ENCODE measurements at regions not wholly inside any gene's neighbourhood (a gene's known extent, or its start where the extent isn't known, plus 50 kb on each side); places are given as distances from the start of the nearest gene placed in this dataset.

GRCh38 chr18:11532758-11533512 is 76.5 kb upstream of the SLC35G4 start (continued):
- no peak for TF ChIP-seq ZNF560 (tag by site-specific recombination; IDR thresholded peaks at IDR 0.05; ENCODE audit: borderline replicate concordance)
- no peak for TF ChIP-seq ZFHX2 (tag by site-specific recombination; conservative IDR thresholded peaks at IDR 0.05)
- no peak for TF ChIP-seq KLF1 (tag by site-specific recombination; IDR thresholded peaks at IDR 0.05)
- TF ChIP-seq HOXD13 (CRISPR knock-in tag; IDR thresholded peaks at IDR 0.05; ENCODE audit: borderline replicate concordance) = no peak
- no peak for TF ChIP-seq ZBTB49 (tag by site-specific recombination; IDR thresholded peaks at IDR 0.05; ENCODE audit: low read depth)
- no peak for TF ChIP-seq ZNF580 (tag by site-specific recombination; IDR thresholded peaks at IDR 0.05)
- TF ChIP-seq ZNF664 (tag by site-specific recombination; IDR thresholded peaks at IDR 0.05) = no peak
- TF ChIP-seq ZXDB (tag by site-specific recombination; IDR thresholded peaks at IDR 0.05) = no peak

- CTCF ChIA-PET = interaction anchor here (0.7 to 2.9 kb wide), 2 partner anchors 9 to 13 kb away, joined by 3 to 15 read pairs; no protein-coding TSS in a partner anchor
- no peaks in the 10 kb centered on the region for H3K4me1 ChIP-seq (ENCODE audit: control insufficient read depth, insufficient read depth, low read length)
- POLR2A ChIA-PET = no interaction called here
- no peaks in the 10 kb centered on the region for H3K36me3 ChIP-seq (ENCODE audit: control insufficient read depth in 2 of 2, insufficient read depth in 1 of 2, low read length in 2 of 2)
- no peaks in the 10 kb centered on the region for H3K9me3 ChIP-seq (ENCODE audit: control insufficient read depth, insufficient read depth, low read depth, low read length)
- no peak for TF ChIP-seq ZNF792 (tag by site-specific recombination; IDR thresholded peaks at IDR 0.05)
- TF ChIP-seq ZSCAN4 (tag by site-specific recombination; IDR thresholded peaks at IDR 0.05) = no peak
- TF ChIP-seq KLF16 (tag by site-specific recombination; IDR thresholded peaks at IDR 0.05) = no peak
- no peak for TF ChIP-seq BCL6B (tag by site-specific recombination; IDR thresholded peaks at IDR 0.05)
- no peak for TF ChIP-seq SCRT2 (tag by site-specific recombination; IDR thresholded peaks at IDR 0.05)
- TF ChIP-seq TRIM28 (IDR thresholded peaks at IDR 0.05; ENCODE audit: borderline replicate concordance, low read length) = no peak
- TF ChIP-seq ZBTB21 (tag by site-specific recombination; IDR thresholded peaks at IDR 0.05) = no peak
- no peak for TF ChIP-seq ZNF350 (tag by site-specific recombination; IDR thresholded peaks at IDR 0.05)
- H3K27ac ChIP-seq (ENCODE audit: extremely low read depth, low read depth, low read length) = no peak overlapping the region
- H3K4me3 ChIP-seq (ENCODE audit: low read depth, low read length) = no peak overlapping the region
Observed at GRCh38 chr18:11529081-11529480, 80.3 kb upstream of the SLC35G4 start.

GRCh38 chr18:11526675-11527074 is 82.7 kb upstream of the SLC35G4 start:
- ChIA-PET CTCF (interaction anchor here (0.9 to 2.8 kb wide), 2 partner anchors 26 to 27 kb away, joined by 3 to 17 read pairs; no protein-coding TSS in a partner anchor), POLR2A (no interaction called here)
- no peak for TF ChIP-seq ZNF510 (tag by site-specific recombination; IDR thresholded peaks at IDR 0.05; ENCODE audit: insufficient replicate concordance)
- no peak for TF ChIP-seq ZNF747 (tag by site-specific recombination; IDR thresholded peaks at IDR 0.05)
- no peak for TF ChIP-seq ZNF585B (tag by site-specific recombination; IDR thresholded peaks at IDR 0.05)
- no peak for TF ChIP-seq KLF10 (tag by site-specific recombination; IDR thresholded peaks at IDR 0.05)
- no peak for TF ChIP-seq FEZF1 (tag by site-specific recombination; IDR thresholded peaks at IDR 0.05)
- no peak for TF ChIP-seq ZNF501 (tag by site-specific recombination; IDR thresholded peaks at IDR 0.05)
- no peak for TF ChIP-seq ZBTB7A (tag by site-specific recombination; IDR thresholded peaks at IDR 0.05; ENCODE audit: low read depth)
- no peak for TF ChIP-seq ZNF132 (tag by site-specific recombination; IDR thresholded peaks at IDR 0.05; ENCODE audit: borderline replicate concordance)
- TF ChIP-seq ZBTB6 (tag by site-specific recombination; IDR thresholded peaks at IDR 0.05) = no peak
- TF ChIP-seq ZNF830 (tag by site-specific recombination; IDR thresholded peaks at IDR 0.05; ENCODE audit: low read depth) = no peak
- no peak for TF ChIP-seq ZNF211 (tag by site-specific recombination; IDR thresholded peaks at IDR 0.05; ENCODE audit: low read depth)

More at GRCh38 chr18:11526675-11527074, 82.7 kb upstream of the SLC35G4 start:
- no peaks in the 10 kb centered on the region for H3K4me1 ChIP-seq (ENCODE audit: control insufficient read depth, insufficient read depth, low read length)
- H3K9me3 ChIP-seq (ENCODE audit: control insufficient read depth, insufficient read depth, low read depth, low read length) = no peaks in the 10 kb centered on the region
- no peak overlapping the region for H3K27ac ChIP-seq (ENCODE audit: extremely low read depth, low read depth, low read length)
- H3K4me3 ChIP-seq (ENCODE audit: low read depth, low read length) = no peak overlapping the region
- H3K36me3 ChIP-seq (ENCODE audit: control insufficient read depth in 2 of 2, insufficient read depth in 1 of 2, low read length in 2 of 2) = no peaks in the 10 kb centered on the region
